BJ (cell line): ENCODE measurements at regions not wholly inside any gene's neighbourhood (a gene's known extent, or its start where the extent isn't known, plus 50 kb on each side); places are given as distances from the start of the nearest gene placed in this dataset.

Experiments used
- CTCF ChIA-PET: fragments of 350-600 bp; formaldehyde crosslinking; extraction: SDS; loops from one replicate; lab custom pipeline; 2021; ENCODE audit warnings: antibody characterized with exemption, inconsistent platforms; lab: Yijun Ruan, JAX
- POLR2A ChIA-PET: fragments of 300-600 bp; sonication (Branson Sonifier 250); formaldehyde crosslinking; extraction: SDS; loops from one replicate; lab custom pipeline; 2021; ENCODE audit warnings: antibody characterized with exemption; lab: Charles Lee
- DNase-seq: peaks from one replicate; pipeline ENCODE4 v3.0.0-alpha.2; 2011; ENCODE audit warnings: low read depth
- H3K27me3 ChIP-seq: 2 replicates; pipeline ENCODE4 v1.6.0; 2011; ENCODE audit warnings: low read length; ENCODE audit not compliant: control insufficient read depth, insufficient read depth
- H3K36me3 ChIP-seq: 2 replicates; pipeline ENCODE4 v1.5.1; 2011; ENCODE audit warnings: low read length; ENCODE audit not compliant: control insufficient read depth, insufficient read depth
- H3K4me3 ChIP-seq: 2 replicates; pipeline ENCODE4 v1.5.1; 2011; ENCODE audit warnings: low read depth, mild to moderate bottlenecking, control low read depth, low read length
- TF ChIP-seq, protein P1 (sequence below): IDR thresholded peaks from 2 replicates; pipeline ENCODE4 v1.5.1; 2011; ENCODE audit warnings: low read depth, mild to moderate bottlenecking, control low read depth, inconsistent platforms, low read length, moderate library complexity; ENCODE audit not compliant: insufficient read depth

- TF ChIP-seq, protein P1, sequence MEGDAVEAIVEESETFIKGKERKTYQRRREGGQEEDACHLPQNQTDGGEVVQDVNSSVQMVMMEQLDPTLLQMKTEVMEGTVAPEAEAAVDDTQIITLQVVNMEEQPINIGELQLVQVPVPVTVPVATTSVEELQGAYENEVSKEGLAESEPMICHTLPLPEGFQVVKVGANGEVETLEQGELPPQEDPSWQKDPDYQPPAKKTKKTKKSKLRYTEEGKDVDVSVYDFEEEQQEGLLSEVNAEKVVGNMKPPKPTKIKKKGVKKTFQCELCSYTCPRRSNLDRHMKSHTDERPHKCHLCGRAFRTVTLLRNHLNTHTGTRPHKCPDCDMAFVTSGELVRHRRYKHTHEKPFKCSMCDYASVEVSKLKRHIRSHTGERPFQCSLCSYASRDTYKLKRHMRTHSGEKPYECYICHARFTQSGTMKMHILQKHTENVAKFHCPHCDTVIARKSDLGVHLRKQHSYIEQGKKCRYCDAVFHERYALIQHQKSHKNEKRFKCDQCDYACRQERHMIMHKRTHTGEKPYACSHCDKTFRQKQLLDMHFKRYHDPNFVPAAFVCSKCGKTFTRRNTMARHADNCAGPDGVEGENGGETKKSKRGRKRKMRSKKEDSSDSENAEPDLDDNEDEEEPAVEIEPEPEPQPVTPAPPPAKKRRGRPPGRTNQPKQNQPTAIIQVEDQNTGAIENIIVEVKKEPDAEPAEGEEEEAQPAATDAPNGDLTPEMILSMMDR, result no peak
- no peaks in the 10 kb centered on the region for H3K27me3 ChIP-seq
- no peaks in the 10 kb centered on the region for H3K36me3 ChIP-seq
- CTCF ChIA-PET, result no interaction called here
- POLR2A ChIA-PET, result no interaction called here
- no peak for DNase-seq
- H3K4me3 ChIP-seq, result no peak overlapping the region
Observed at GRCh38 chr2:455913-456312, 168.0 kb upstream of the ALKAL2 start.

DNA sequence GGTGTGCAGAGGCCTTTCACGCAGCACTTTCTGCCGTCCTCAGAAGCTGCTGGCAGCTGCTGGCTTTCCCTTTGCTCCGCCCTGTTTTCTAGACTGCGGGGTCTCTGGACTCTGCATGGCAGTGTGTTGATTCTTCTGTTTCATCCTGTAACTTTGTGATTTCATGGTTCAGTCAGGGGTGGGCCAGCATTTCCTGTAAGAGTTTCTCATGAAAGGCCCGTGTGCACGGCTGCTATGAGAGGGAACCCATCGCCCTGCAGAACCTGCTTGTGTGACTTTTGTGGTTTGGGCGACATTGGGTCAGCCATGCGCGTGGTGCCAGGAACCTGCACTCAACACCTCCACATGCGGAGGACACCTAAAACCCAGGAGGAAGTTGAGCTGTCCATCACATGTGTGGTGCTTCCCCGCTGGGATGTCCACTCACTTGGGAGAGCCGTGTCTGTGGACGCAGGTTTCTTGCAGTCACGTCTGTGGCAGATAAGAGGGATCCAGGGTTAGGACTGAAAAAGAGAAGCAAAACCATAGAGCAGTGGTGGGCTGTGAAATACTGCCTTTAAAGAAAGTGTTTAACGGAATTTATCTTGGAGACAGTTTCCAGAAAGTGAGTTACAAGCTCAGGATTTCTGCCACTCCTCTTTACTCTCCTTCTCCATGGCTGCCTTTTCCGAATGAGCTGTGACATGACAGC, 167.3 kb upstream of the ALKAL2 start:
- Histone ChIP-seq H3K4me3 (no peak overlapping the region), H3K27me3 (no peaks in the 10 kb centered on the region)

GRCh38 chr2:453132-453531, 165.2 kb upstream of the ALKAL2 start:
- DNase-seq, result no peak
- no peaks in the 10 kb centered on the region for H3K36me3 ChIP-seq
- TF ChIP-seq, protein P1, result no peak
- no peaks in the 10 kb centered on the region; the same call in 1 of the 2 replicates for H3K27me3 ChIP-seq
- CTCF ChIA-PET, result no interaction called here
- POLR2A ChIA-PET, result no interaction called here
- no peak overlapping the region for H3K4me3 ChIP-seq

More for the DNA sequence above, 167.3 kb upstream of the ALKAL2 start:
- ChIA-PET CTCF (no interaction called here), POLR2A (no interaction called here)
- no peak for DNase-seq
- TF ChIP-seq, protein P1, result no peak
- H3K36me3 ChIP-seq, result no peaks in the 10 kb centered on the region

DNA sequence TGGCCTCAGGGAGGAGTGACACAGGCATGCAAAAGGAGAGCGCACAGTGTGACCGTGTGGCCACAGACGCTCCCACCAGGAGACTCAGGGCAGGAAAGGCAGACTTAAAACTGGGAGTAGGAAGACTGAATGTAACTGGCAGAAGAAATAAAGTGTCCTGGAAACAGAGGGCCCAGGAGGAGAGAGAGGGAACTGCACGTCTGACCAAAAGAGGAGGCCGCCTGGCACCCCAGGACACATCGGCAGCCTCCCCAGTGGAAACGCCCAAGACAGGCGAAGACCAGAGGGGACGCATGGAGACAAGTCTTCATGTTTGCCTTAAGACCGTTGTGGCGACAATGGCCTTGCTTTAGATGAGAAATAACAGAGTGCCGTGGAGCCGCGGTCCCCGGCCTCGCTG, 163.6 kb upstream of the ALKAL2 start:
- POLR2A ChIA-PET, result no interaction called here

GRCh38 chr2:449246-450067, 161.6 kb upstream of the ALKAL2 start:
- POLR2A ChIA-PET, result no interaction called here
- H3K27me3 ChIP-seq, result no peaks in the 10 kb centered on the region; the same call in 1 of the 2 replicates
- DNase-seq, result no peak
- TF ChIP-seq, protein P1, result no peak
- H3K4me3 ChIP-seq, result no peak overlapping the region
- CTCF ChIA-PET, result no interaction called here
- H3K36me3 ChIP-seq, result no peaks in the 10 kb centered on the region

More for the DNA sequence above, 163.6 kb upstream of the ALKAL2 start:
- no peak for DNase-seq
- CTCF ChIA-PET, result no interaction called here
- Histone ChIP-seq H3K36me3 (no peaks in the 10 kb centered on the region), H3K27me3 (no peaks in the 10 kb centered on the region; the same call in 1 of the 2 replicates), H3K4me3 (no peak overlapping the region)
- TF ChIP-seq, protein P1, result no peak
